ENCODE measurements at regions not wholly inside any gene's neighbourhood (a gene's known extent, or its start where the extent isn't known, plus 50 kb on each side); places are given as distances from the start of the nearest gene placed in this dataset.
"Not testable (repeated sequence)": the region's sequence is repeated elsewhere in the genome, so short reads cannot be mapped to it uniquely, and the experiment has no call there.

DNA sequence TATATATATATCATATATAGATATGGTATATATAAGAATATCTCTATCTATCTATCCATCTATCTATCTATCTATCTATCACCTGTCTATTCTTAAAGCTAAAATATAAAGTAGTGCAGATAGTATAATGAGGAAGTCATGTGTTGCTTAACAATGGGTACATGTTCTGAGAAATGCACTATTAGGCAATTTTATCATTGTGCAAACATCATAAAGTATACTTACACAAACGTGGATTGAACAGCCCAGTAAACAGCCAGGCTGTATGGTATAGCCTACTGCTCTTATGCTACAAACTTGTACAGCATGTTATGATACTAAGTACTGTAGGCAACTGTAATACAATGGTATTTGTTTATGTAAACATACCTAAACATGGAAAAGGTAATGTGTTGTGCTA lies 621.0 kb upstream of the NCAM2 start:
- DNase-seq, result no peak
- intact Hi-C loops (cut with DNase I), result no loop called here

DNA sequence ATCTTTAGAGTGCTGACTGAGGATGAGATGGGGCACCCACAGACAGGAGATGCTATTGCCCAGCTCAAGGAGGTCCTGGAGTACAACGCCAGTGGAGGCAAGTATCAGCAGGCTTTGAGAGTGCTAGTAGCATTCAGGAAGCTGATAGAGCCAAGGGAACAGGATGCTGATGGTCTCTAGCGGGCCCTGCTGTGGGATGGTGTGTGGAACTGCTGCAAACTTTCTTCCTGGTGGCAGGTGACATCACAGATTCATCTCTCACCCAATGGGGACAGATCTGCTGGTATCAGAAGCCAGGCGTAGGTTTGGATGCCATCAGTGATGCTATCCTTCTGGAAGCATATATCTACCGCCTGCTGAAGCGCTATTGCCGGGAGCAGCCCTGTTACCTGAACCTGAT lies 609.8 kb upstream of the NCAM2 start:
- no peak for DNase-seq
- intact Hi-C loops (cut with DNase I), result no loop called here

DNA sequence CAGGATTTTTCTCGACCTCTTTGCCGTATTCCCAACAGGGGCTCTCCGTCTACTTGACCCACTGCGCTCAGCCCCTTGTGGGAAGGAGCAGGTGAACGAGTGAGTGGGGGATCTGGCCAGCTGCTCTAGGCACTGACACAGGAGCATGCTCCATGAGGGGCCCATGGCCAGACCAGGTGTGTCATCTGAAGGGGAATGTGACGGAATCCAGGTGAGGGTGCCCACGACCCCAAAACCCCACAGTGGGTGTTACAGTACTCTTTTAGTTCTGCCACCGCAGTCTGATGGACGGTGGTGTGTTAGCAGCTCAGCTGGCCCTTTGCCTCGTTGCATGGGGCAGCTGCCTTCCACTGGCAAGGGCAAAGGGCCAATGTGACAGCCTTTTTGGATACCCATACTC lies 601.4 kb upstream of the NCAM2 start:
- peak in 2 of 10 donors; percentile 51 to 65 for DNase-seq
- intact Hi-C loops (cut with DNase I), result no loop called here

DNA sequence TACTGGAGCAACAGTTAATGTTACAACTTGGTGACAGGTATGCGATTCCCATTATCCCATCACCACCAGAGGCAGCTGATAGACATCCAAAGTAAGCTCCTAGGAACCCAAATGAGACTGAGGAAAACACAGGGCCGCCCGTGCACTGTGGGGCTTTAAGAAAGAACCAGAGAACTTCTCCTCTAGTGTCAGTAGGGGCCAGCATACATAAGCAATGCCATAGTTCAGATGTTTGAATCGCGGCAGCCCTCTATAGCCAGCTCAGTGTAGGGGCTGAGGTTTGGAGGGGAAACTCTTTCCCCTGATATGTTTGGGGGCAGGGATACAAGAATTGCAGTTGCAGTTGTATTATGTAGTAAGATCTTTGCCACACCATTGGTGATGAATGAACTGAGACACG lies 593.3 kb upstream of the NCAM2 start:
- no peak for DNase-seq
- intact Hi-C loops (cut with DNase I), result no loop called here

DNA sequence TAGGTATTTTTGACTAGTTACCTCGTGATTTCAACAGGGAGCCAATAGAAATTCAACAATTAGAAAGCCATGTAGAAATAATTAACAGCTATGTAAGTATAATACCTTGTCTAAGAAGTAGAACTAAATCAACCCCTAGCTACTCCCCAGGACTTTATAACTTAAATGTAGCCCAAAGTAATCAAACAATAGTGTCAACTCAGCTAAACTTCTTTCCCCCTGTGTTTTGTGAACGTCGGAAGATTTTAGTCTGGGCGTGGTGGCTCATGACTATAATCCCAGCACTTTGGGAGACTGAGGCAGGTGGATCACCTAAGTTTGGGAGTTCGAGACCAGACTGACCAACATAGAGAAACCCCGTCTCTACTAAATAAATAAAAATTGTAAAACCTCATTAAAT lies 579.9 kb upstream of the NCAM2 start:
- DNase-seq, result no peak
- intact Hi-C loops (cut with DNase I), result no loop called here

DNA sequence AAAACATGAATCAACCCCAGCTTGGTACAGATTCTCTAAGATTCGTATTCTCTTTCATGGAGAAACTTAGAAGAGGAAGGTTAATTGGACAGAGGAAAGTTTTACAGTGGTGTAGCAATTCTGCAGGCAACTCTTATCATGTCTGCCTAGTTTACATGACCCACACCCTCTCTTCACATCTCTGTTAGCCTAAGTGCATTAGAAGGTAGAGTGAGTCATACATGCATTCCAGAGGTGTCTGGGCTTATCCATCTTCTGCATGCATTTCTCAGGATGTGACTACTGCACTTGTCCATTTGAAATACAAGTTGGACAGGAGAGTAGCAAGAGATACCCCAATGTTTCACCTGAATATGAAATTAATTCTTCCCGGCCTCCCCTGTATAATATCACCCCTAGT lies 578.4 kb upstream of the NCAM2 start:
- DNase-seq, result no peak
- intact Hi-C loops (cut with DNase I), result no loop called here

DNA sequence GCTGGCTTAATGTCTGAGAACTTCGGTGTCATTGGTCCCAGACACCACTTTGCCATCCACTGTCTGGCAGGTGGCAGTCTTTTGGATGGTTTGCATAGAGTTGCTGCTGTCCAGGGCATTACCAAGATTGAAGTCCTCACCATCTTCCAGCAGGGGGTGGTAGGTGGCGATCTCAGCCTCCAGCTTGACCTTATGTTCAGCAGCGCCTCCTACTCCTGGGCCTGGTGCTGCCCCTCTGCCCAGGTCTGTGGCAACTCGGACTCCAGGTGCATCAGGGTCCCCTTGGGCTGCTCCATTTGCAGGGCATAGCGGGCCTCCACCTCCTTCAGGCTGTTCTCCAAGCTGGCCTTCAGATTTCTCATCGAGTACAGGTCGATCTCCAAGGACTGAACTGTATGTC lies 573.3 kb upstream of the NCAM2 start:
- intact Hi-C loops (cut with DNase I), result no loop called here

DNA sequence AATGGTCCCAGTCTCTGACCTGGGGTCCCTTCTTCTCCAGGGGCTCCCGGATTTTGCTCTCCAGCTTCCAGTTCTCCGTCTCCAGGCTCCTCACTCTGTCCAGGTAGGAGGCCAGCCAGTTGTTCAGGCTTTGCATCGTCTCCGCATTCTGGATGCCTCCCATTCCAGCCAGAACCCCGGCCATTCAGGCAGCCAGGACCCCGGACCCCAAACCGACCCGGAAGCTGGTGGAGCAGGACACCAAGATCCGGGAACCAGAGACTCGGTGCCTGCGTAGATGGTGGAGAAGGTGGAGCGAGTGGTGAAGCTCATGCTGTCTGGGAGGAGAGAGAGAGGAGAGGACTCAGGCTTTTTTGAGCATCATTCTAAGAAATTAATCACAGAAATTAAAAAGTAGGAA lies 572.4 kb upstream of the NCAM2 start:
- peak in 1 of 10 donors; percentile 79 for DNase-seq
- intact Hi-C loops (cut with DNase I), result no loop called here

More for the DNA sequence above, 573.3 kb upstream of the NCAM2 start:
- peak in 2 of 10 donors; percentile 53 to 70 for DNase-seq

DNA sequence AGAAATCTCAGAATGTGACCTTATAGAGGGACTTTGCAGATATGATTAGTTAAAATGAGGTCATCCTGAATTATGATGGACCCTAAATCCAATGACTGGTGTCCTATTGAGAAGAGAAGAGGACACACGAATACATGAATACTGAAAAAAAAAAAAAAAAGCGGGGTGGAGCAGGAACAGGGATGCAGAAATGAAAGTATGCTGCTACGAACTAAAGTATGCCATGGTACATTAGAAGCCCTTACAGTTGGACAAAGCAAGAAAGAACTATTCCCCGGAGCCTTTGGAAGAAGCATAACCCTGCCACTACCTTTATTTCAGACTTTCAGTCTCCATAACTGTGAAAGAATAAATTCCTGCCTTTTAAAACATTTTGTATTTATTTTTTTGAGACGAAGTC lies 557.9 kb upstream of the NCAM2 start:
- intact Hi-C loops (cut with DNase I), result no loop called here
- DNase-seq, result no peak

DNA sequence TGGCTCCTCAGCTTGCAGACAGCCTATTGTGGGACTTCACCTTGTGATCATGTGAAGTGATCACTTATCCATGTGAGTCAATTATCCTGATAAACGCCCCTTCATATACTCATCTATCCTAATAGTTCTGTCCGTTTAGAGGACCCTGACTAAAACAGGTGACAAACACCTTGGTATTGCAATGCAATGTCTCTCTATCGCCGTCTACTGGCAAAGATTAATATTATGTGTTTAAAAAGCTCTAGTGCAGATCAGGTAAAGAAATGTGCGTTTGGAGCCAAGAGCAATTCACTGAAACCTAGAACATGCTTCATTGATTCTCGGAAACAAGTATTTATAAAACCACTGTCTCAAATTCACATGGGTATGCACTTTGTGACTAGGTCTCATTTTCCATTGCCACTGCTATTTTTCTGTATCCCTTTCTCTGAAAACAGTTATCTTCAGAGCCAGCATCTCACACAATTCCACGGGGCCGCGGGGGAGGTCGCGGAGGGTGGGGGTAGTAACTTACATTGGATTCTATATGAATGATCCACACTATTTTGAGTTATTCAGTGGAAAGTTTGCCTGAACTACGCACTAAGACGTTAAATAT lies 554.6 kb upstream of the NCAM2 start:
- DNase-seq, result no peak
- intact Hi-C loops (cut with DNase I), result no loop called here

DNA sequence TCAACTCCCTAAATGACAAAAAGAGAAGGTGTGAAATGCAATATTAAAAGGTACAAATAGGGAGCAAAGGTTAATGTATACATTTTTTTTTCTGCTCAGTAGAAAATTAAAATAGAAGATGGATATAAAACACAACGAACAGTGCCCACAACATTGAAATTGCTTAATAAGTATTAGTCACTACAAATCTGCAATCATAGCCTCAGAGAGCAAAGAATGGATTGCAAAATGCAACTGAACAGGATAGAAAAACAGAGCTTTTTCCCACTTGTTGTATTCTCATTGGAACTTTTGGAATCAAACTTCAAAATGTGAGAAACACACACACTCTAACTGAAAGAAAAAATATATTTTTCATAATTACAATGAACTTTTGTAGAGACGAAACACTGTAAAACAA lies 552.2 kb upstream of the NCAM2 start:
- no peak for DNase-seq
- intact Hi-C loops (cut with DNase I), result no loop called here

DNA sequence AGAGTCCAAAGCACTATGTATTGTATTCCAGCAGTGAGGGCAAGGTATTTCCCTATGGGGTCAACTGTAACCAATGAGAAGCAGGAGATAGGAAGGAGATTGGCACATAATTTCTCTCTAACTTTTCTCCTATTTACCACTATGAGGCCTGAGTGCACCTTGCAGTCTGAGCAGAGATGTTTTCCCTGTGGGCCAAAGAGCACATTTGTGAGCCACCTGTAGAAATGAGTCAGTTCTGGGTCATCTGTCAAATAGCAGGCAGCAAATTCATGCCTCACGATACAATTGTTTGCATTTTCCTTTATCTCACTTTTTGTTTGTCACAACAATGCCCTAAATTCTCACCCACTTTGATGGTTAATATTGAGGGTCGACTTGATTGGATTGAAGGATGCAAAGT lies 547.2 kb upstream of the NCAM2 start:
- intact Hi-C loops (cut with DNase I), result no loop called here
- no peak for DNase-seq

DNA sequence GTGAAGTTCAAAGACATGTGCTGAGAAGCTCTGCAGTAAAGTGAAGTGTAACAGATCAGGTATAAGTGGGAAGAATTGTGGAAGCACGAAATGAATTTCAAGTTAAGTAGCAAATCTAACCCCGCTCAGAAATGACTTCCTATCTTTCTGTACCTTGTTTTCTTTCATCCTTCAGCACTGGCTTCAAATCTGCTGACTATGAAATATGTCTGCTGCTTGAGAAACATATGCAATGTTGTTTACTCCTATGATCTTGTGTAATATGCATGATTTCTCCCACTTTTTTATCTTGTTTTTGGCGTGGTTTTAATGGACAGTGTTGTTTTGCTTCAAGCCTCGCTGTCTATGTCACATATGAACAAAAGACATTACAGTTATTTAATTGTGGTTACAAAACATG lies 545.3 kb upstream of the NCAM2 start:
- no peak for DNase-seq
- intact Hi-C loops (cut with DNase I), result no loop called here

DNA sequence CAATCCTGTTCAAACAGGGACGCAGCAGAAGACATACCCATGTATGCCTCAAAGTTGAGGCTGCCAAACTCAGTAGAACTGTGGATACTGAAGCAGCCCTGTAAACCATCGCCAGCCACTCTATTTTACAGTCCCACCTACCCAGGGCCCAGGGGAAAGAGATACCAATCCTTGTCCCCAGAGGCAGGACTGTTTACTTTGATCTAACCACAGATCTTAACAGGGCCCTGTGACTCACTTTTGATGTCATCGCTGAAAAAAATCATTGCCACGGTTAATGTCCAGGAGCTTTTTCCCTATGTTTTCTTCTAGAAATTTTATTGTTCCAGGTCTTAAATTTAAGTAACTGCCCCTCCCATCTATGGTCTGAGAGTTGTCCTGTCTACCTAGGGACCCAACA lies 538.4 kb upstream of the NCAM2 start:
- DNase-seq, result peak in 1 of 10 donors; percentile 14
- intact Hi-C loops (cut with DNase I), result no loop called here

DNA sequence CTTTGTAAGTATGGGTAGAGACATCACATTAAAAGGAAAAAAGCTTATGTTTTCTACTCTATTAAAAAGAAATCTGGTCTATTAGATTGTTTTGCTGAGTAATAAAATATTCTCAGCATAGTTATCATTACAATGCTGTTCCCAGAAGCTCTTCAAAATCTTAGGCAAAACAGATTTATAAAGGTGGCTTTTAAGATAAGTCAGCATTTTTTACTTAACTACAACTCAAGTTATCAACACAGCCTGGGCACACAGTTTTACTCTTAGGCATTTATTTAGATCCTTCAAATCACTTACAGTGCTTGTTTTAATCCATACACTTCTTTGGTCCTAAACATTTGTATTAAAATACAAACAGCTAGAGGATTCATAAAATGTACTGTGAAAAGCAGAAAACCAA lies 534.8 kb upstream of the NCAM2 start:
- intact Hi-C loops (cut with DNase I), result no loop called here

DNA sequence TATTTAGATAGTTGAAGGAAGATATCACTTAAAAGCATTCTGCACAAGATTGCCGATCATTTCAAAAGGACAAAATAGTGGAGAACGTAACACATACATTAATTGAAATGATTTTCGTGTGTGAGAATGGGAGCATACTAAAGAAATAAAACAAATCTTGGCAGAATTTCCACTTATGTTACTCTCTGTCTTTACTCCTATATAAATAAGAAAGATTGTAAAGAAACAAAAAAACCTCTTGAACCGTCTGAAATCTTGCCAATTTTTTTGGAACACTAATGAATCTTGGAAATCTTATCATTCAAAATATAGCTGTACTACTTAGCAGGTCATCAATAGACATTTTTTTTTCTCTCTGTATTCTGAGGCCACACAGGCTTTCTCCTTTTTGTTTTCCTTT lies 528.8 kb upstream of the NCAM2 start:
- intact Hi-C loops (cut with DNase I), result no loop called here
- no peak for DNase-seq

More for the DNA sequence above, 534.8 kb upstream of the NCAM2 start:
- DNase-seq, result no peak

DNA sequence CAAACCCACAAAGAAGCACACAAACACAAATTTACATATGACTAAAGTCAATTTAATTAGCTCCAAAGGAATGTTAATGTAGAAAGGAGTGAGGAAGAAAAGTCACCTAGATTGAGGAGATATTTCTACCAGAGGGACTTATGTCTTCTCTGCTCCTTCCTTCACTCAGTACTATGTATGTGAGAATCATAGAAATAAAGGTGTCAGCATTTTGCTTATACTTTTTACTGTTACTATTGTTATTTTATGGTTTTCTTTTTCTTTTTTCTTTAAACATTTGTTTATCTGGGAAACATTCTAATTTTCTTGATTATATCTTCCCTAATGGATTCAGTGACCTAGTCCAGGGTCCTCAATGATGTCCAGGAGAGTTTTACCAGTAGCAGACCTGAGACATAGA lies 511.9 kb upstream of the NCAM2 start:
- intact Hi-C loops (cut with DNase I), result no loop called here
- no peak for DNase-seq

DNA sequence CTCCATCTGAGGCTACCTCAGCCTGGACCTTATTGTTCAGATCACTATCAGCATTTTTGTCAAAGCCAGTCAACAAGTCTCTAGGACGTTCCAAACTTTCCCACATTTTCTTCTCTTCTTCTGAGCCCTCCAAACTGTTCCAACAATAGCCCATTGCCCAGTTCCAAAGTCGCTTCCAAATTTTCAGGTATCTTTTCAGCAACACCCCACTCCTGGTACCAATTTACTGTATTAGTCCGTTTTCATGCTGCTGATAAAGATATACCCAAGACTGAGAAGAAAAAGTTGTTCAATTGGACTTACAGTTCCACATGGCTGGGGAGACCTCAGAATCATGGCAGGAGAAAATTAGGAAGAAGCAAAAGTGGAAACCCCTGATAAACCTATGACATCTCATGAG lies 495.3 kb upstream of the NCAM2 start:
- DNase-seq; intact Hi-C loops (cut with DNase I): not testable (repeated sequence)

DNA sequence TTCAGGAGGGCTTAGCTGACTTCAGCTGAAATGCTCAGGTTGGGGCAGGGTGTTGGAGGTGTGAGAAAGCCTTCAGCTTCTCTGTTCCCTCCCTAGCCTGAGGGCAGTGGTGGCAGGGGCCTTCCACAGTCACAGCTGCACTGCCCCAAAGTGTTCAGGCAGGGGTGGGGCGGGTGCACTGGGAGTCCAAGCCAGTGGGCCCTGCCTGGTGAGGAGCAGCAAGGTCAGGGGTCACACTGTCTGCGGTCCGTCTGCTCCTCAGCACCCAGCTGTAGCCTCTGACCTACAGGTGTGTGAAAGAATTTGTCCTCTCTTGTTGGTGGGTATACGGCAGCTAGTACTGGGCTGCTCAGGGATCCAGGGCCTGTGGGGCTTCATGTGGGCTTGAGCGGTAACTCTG lies 490.4 kb upstream of the NCAM2 start:
- peak in 2 of 10 donors; percentile 65 to 76 for DNase-seq
- intact Hi-C loops (cut with DNase I), result no loop called here

DNA sequence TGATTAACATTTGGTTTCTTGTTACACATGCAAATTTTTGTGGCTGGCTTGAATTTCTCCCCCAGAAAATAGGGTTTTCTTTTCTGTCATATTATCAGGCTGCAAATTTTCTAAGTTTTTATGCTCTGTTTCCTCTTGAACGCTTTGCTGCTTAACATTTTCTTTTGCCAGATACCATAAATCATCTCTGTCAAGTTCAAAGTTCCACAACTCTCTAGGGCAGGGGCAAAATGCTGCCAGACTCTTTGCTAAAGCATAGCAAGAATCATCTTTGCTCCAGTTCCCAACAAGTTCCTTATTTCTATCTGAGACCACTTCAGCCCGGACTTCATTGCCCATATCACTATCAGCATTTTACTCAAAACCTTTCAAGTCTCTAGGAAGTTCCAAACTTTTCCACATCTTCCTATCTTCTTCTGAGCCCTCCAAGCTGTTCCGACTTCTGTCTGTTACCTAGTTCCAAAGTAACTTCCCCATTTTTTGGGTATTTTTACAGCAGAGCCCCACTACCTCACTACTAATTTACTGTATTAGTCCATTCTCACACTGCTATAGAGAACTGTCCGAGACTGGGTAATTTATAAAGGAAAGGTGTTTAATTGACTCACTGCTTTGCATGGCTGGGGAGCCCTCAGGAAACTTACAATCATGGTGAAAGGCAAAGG lies 486.9 kb upstream of the NCAM2 start:
- intact Hi-C loops (cut with DNase I), result no loop called here
- DNase-seq, result no peak

DNA sequence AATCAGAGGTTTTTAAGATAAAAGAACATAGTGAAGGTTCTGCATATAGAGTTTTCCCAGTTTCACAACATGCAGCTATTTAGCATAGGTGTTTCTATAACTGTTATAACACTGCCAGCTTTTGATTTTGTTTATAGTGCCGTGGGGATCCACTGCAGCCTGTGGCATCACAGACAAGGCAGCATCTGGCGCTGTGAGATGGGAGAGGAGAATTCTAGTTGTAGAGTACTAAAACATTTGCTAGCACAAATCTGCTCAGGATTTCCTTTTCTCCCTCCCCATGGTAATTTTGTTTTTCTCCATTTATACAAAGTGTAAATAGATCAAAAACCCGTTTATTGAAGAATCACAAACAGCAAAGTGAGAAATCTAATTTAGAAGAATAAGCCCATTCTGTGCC lies 482.8 kb upstream of the NCAM2 start:
- intact Hi-C loops (cut with DNase I), result no loop called here
- DNase-seq, result no peak

DNA sequence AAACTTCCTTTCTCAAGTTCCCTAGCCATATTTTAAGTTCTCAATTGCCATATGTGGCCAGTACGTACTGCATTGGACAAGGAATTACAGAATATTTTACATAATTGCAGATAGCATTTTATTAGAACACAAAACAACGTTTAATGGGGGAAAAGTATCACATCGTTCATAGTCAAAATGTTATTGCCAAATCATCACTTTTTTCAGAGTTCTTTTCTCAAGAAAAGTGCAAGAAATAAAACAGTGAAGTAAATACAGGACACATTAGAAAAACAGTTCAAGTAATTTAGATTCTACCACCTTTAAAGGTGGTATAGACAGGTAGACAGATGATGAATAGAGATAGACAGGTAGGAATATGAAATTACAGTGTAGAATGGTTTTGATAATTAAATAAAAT lies 479.1 kb upstream of the NCAM2 start:
- intact Hi-C loops (cut with DNase I), result no loop called here
- no peak for DNase-seq

DNA sequence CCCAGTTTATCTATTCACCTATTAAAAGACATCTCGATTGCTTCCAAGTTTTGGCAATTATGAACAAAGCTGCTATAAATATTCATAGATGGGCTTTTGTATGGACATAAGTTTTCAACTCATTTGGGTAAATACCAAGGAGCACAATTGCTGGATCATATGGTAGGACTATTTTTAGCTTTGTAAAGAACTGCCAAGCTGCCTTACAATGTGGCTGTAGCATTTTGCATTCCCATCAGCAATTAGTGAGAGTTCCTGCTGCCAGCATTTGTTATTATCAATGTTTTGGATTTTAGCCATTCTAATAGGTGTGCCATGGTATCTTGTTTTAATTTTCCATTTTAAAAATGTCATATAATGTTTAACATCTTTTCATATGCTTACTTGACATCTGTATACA lies 475.6 kb upstream of the NCAM2 start:
- intact Hi-C loops (cut with DNase I), result no loop called here
- DNase-seq, result no peak
